ENCODE measurements at regions not wholly inside any gene's neighbourhood (a gene's known extent, or its start where the extent isn't known, plus 50 kb on each side); places are given as distances from the start of the nearest gene placed in this dataset.
A peak's percentile ranks its signal among the peaks of the same experiment; 100 is the strongest.
"Not testable (repeated sequence)": the region's sequence is repeated elsewhere in the genome, so short reads cannot be mapped to it uniquely, and the experiment has no call there.

DNA sequence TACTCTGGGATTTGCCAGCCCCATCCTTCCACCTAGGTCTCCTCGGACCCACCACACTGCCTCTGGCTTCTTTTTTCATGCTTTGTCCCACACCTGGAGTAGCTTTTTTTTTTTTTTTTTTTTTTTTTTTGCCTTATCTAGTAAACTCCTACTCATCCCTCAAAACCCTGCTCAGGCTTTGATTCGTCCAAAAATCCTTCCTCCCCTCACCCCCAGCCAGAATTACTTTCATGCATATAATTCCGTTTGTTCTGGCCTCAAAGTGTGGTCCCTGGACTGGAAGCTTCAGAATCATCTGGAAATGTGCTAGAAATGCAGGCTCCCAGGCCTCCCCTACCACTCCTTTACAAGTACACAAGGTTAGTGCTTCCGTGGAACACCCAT is 320.1 kb downstream of the PTTG2 start:
- DNase-seq: no peak

DNA sequence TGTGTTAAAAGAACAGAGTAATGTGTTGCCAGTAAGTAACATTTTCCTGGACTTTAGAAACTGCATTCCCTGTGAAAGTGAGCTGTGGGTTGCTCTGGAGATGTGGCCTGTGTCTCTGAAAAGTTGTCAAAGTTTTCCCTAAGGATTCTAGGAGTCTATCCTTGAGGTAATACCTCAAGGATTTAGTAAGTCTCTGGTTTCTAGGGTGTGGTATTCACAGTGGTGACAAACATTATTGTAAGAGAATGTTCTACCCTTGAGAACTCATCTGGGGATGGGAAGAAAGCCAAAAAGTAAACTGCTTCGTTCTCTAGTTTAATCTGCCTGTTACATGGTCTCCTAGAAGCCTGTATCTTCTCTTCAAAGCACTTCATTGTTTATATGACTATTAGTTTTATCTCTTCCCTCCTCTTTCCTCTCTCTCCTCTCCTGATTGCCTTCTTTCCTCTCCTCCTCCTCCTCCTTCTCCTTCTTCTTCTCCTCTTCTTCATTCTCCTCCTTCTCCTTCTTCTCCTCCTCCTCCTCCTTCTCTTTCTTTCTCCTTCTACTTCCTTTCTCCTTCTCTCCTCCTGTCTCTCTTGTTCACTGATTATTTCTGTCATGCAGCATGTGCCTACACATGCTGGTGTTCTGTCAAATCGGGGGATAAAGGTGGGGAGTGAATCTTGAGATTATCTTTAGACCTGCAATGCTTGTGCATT is 321.3 kb downstream of the PTTG2 start:
- no peak for DNase-seq

DNA sequence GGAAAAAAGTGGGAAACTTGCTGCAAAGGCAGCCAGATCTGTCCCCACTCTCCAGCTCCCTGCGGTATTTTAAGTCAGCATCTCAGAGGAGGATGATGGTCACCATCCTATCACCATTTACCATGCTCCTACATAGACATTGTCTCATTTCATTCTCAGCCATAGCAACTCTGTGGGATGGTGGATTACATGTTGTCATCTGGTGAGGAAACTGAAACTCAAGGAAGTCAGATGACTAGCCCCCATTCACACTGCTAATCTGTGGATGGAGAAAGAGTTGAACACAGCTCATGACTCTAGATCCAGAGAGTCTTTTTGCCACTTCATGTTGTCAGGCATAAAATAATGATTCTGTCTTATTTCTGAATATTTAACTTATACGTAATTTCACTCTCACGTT is 323.5 kb downstream of the PTTG2 start:
- DNase-seq: no peak

DNA sequence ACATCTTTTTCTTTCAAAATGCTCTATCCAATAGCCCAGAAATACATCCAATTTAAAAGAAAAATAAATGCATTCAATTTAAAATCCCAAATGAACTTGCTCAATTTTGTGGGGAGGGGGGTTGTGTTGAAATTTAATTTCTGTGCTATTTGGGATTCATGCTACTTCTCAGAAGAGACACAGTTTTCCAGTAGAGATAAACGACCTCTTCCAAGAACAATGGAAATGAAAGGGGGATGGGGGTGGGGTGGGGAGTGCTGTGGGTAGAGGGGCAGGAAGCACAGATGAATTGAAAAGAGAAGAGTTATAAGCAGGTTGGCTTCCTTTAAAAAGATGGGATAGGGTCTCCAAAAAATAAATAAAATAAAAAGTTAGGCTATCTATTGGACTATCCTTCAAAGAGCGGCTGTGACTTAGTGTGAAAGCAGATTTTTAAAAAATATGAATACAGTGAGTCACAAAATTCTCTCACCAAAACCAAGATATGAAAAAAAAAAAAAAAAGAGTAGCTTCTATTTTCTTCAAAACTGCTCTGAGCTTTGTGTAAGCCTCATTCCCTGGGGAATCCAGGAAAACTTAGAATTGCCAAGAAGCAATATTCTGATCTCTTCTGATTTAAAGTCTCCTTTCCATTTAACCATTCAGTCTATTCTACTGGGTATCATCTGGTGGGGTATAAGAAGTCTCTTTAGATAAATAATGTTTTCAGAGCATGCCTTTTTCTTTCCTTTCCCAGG is 324.3 kb downstream of the PTTG2 start:
- no peak for DNase-seq

DNA sequence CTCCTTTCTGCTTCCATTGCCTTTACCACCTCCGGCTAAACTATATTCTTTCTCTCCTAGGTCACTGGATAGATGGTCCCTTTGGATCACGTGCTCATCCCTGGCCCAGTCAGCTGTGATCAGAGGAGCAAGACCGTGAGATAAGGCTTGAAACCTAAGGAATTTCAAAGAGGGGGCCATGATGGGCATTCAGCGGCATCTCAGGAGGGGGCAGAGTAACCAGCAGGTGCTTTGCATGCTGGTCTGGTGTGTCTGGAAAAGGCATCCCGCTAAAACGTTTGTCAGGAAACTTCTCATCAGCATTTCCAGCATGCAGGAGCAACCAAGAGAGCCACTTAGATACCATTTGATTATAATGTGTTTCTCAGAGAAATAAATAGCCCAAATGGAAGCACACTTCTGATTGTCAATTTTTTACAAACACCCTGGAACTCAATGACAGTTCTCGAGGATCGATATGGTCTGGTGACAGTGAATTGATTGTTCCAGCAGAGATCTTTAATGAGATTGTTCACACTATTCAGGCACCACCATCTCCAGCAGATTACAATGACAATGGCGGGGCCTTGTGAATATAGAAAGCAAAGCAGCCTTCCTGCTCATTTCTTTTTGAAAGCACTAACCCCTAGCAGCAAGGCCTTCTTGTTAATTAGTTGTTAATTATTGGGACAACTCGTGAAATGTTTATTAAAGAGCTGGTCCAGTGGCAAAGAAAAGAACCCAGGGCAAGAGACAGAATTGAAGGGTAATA is 327.1 kb downstream of the PTTG2 start:
- no peak for DNase-seq

DNA sequence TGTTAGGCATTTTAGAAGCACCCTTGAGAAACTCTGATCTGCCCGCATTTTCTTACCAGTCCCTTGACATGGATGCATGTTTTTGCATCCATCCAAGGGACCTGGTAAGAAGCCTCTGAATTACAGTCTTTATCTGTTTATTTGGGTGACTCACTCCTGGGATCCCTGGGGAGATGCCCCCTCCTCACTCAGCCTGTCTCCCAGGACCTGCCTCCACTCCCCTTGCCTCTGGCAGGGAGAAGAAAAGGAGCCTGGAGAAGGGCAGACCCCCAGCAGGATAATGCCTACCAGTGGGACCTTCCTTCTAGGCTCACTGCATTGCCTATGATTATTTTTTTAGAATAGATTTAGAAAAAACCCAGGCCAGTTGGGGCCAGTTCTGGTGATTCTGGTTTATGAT is 329.4 kb downstream of the PTTG2 start:
- no peak for DNase-seq

DNA sequence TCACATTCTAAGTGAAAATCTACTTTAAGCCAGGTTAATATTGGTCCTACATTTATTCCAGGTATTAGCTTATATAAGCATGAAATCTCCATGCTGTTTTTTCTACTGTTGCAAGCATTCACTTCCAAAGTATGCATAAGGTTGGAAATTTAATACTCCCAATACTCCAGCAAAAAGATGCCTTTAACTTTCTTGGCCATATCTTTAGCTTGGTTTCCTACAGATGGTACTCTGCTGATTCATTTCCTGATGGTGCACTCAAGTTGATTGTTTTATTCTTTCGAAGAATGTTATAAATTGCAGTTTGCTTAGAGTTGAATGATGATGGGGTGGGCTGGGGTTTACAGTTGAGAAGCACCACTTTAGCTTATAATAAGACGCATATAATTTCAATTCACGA is 330.2 kb downstream of the PTTG2 start:
- no peak for DNase-seq

DNA sequence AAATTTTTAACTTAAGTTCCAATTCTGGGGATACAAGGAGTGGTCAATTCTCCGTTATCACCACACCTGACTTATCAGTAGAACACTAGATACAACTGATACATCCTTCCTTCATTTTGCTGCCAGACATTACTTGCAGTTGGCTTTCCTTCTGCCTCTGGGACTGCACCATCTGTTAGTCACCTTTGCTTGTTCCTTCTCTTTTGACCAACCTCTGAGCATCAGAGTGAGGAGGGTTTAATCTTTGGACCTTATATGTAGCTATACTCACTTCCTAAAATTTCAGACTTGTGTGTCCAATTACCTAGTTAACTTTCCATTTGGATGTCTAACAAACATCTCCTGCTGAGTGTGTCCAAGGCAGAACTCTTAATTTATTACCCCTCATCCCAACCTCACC is 330.7 kb downstream of the PTTG2 start:
- no peak for DNase-seq

DNA sequence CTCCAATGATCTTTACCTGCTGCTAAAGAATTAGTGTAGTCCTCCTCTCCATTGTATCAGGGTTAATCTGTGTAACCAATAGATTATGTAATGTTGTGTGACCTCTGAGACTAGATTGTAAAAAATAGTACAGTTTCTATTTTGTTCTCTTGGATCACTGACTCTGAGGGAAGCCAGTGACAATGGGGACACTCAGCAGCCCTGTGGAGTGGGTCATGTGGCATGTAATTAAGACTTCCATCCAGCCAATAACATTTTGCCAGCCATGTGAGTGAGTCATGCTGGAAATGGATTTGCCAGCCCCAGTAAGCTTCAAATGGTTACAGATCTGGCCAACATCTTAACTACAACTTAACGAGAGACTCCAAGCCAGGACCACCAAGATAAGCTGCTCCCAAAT is 332.3 kb downstream of the PTTG2 start:
- no peak for DNase-seq

DNA sequence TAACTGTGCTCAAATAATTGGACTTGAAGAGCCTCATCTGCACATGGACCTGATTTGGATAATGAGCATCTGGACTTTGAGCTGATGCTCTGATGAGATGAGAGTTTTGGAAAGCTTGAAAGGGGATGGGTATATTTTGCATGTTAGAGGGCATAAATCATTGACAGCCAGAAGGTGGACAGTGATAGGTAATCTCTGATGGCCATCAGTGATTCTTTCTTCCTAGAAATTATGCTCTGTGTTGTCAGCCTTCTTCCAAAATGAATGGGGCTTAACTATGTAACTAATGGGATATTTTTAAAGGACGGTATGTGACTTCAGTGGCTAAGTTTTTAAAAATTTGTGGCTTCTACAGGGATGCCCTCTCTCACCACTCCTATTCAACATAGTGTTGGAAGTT is 334.0 kb downstream of the PTTG2 start:
- DNase-seq: no peak

DNA sequence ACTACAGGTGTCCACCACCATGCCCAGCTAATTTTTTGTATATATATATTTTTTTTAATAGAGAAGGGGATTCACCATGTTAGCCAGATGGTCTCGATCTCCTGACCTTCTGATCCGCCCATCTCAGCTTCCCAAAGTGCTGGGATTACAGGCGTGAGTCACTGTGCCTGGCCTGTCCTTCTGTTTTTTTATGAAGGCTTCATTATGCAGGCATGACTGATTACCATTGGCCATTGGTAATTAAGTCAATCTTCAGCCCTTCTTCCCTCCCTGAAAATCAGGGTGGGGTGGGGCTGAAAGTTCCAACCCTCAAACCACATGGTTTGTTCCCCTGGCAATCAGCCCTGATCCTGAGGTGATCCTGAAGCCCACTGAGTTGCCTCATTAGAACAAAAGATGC is 336.9 kb downstream of the PTTG2 start:
- DNase-seq: no peak

DNA sequence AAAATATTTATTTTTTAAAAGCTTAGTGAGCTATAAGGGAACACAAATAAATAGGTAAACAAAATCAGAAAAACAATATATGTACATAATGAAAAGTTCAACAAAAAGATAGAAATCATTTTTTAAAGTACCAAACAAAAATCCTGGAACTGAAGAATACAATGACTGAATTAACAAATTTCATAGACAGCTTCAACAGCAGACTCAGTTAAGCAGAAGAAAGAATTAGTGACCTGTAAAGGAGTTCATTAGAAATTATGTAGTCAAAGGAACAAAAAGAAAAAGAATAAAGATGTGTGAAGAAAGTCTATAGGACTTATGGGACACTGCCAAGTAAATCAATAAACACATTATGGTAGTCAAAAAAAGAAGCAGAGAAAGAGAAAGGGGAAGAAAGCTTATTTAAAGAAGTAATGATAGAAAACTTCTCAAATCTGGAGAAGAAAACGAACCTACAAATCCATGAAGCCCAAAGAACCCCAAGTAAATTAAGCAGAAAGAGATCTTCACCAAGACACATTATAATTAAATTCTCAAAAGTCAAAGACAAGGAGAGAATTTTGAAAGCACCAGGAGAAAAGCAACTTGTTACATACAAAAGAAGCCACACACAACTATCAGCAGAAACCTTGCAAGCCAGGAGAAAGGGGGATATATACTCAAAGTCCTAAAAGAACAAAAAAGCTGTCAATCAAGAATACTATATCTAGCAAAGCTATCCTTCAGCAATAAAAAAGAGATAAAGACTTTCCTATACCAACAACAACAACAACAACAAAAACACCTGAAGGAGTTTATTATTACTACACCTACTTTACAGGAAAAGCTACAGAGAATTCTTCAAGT is 338.9 kb downstream of the PTTG2 start:
- DNase-seq: no peak

DNA sequence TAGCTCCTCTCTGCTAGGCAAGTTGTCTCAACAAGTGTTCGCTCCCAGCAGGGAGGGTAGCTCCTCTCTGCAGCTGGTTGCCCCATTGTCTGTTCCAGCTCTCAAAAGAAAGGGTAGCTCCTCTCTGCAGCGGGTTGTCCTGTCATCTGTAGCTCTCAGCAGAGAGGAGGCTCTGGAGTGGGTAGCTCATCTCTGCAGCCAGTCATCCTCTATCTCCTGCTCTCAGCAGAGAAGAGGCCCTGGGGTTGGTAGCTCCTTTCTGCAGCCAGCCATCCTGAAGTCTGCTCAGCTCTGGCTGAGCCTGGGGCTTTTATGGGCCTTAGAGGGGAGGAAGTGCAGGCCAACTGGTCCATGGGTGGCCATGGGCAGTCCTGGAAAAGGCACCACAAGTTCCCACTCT is 342.7 kb downstream of the PTTG2 start:
- DNase-seq: no peak

DNA sequence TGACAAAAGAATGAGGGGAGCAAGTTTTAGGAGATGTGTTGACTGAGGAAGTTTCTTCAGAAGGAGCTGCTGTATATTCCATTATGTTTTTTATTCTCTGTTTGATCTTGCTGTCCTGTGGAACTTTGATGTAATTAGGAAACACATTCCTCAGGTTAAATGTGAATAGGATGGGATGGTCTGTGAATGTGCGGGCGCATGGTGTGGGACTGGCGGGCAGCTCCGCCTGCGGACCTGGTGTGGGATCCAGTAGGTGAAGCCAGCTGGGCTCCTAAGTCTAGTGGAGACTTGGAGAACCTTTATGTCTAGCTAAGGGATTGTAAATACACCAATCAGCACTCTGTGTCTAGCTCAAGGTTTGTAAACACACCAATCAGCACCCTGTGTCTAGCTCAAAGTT is 344.3 kb downstream of the PTTG2 start:
- DNase-seq: not testable (repeated sequence)

DNA sequence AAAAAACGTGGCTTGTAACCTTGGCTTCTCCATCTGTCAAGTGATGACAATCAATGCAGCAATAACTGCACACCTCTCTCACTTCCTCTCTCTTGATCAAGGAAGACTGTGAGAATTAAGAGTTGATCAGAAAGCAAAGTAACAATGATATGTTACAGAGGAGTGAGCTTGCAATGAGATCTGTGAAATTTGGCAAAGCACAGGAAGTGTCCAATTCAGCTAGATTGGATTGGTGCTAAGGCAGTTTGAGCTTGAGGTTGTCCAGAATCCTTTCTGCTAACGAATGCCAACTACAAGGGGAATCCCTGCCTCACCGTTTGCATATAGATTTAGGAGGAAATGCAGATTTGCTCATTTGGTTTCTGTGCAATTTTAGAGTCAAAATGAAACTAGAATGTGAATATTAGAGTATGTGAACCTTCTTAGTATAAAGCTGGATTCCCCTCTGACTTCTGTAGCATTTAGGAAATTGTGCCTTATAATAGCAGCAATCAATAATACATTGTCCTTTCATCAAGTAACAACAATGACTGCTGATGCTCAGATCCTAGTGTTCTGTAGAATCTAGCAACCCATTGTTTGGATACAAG is 346.4 kb downstream of the PTTG2 start:
- DNase-seq: no peak

DNA sequence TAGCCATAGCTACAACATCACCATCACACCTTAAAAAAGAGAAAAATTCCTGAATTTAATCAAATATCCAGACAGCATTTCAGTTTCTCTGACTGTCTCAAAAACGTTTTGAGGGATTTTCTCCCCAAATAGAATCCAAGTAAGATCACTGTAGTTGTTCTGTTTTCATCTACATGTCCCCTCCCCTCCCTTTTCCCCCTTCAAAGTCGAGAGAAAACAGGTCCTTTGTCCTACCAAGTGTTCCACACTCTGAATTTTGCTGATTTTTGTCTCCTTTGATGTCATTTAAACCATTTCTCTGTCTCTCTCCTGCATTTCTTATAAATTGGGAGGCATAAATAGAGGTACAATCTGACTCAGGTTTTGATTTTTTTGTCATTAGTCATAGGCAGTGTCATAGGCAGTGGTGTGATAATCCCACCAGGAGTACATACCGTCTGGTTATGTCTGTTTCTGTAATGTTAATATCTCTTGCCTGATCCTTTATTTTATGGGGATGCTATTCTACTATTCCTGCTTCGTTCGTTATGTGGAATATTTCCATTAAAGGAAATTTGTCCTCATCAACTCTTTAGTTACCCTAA is 348.6 kb downstream of the PTTG2 start:
- DNase-seq: no peak

DNA sequence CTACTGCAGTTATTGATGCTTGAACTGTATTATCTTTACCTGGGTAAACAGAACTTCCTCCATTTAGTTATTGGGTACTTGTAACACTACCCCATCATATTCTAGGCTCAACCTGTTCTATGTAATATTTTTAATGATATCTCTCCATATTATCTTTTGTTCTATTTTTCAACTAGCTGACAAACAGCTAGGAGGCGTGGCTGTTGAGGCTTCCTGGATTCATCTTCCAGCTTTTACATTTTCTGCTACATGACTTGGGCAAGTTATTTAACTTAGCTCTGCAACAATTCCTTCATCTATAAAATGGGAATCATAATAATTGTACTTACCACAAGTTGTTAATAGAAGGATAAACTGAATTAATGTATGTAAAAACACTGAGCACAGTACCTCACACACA is 349.3 kb downstream of the PTTG2 start:
- no peak for DNase-seq

DNA sequence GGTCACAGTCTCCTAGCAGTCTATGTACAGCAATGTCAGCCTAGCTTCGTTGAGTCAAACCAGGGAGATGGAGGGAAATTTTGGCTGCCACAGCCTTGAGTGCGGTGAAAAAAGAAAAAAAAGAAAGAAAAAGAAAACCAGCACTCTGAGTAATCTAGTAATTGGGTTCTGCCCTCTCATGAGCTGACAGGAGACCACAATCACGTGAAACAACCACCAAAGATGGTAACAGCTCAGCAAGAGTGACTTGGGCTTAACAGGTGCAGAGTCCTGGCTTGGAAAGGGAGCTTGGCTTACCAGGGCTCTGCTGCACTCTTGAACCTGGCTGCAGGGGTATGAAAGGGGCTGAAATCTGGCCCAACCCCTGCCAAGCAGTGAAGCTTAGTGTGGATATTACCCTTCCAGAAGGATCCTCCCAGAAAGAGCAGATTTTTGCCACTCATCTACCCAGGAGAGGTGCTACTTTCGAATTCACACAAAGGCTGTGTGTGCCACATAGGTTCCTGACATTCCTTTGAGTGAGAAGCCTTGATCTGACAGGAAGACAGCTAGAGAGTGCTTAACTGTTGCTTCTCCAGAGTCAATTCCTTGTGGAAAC is 350.3 kb downstream of the PTTG2 start:
- DNase-seq: no peak

DNA sequence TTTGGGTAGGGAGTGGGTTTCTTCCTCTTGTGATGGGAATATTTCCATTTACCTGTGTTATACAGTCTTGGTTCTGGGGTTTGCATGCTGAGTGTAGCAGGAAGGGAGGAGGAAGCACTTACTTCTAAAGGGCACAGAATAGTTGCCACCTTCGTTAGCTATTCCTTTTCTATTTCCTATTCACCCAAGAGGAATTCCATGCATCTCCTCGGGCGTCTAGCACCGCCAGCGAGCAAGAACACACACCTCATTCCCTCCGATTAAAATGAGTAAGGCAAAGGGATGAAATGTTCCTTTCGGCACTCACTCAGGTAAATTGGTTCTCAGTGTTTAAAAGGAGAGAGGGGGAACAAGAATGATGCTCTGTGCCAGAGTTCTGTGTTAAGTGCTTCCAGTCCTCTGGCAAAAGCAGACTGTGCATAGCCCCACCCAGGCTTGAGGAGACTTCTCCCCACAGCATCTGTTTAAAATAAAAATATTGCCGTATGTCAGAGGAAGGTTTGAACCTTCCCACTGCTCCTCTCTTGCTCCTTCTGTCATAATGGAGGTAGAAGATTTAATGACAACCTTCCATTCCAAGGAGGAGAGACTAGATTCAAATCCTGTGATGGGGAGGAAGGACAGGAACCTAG is 351.4 kb downstream of the PTTG2 start:
- DNase-seq: no peak

DNA sequence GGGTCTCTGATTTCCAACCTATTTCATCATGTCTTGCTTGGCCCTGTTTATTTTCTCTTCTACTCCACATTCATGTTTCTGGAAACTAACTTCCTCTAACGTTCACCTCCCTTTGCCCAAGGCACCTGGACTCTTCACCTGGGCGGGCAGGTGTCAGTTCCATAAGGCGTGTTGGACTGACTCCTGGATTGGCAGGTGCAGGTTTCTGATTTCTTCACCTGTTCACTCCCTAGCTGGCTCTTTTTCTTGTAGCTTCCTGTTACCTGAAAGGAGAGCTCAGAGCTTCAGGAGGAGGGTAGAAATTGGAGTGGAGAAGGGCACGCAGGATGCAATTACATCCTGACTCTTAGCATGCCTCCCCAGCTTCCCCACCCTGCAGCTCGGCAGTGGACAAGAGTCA is 350.8 kb upstream of the KLF3 start:
- no peak for DNase-seq

DNA sequence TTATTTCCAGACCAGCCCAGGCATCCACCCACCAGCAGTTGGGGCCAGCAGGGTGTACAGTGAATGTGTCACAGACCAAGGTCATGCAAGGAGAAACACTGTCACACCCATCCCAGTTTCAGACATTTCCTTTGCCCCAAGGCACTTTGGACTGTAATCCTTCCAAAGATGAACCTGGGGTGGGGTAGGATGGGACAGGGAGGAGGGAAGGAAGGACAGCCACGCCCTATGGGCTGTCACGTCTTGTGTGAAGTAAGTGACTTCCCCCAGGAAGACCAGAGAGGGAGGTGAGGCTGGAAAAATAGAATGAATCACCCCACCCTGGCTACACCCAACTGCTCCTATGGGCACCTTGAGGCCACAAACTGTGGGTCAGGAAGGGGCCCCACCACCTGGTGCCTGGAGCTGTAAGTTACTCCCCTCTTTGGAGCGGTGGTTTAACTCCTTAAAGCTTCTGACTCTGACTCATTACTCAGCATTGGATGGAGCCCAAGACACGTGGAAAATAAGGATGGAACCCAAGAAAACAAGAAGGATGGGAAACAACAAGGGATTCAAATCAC is 349.9 kb upstream of the KLF3 start:
- DNase-seq: peak; percentile 61
